Neuronal stem cell (in vitro differentiated cells): ENCODE measurements at regions not wholly inside any gene's neighbourhood (a gene's known extent, or its start where the extent isn't known, plus 50 kb on each side); places are given as distances from the start of the nearest gene placed in this dataset.

Experiments used
- DNase-seq: peaks from one replicate; pipeline ENCODE4 v3.0.0-alpha.2; 2013; ENCODE audit warnings: low spot score
- H2AFZ ChIP-seq: one replicate; pipeline ENCODE4 v1.6.1; 2013; ENCODE audit warnings: mild to moderate bottlenecking, low read length, inconsistent platforms
- H2AK5ac ChIP-seq: 2 replicates; pipeline ENCODE4 v1.6.1; 2013; ENCODE audit warnings: low read depth, mild to moderate bottlenecking, inconsistent platforms, low read length, moderate library complexity, mixed read lengths
- H2BK120ac ChIP-seq: 2 replicates; pipeline ENCODE4 v1.6.1; 2013; ENCODE audit warnings: low read depth, mild to moderate bottlenecking, inconsistent platforms, low read length, moderate library complexity, mixed read lengths
- H2BK12ac ChIP-seq: one replicate; pipeline ENCODE4 v1.6.1; 2013; ENCODE audit warnings: low read length, inconsistent platforms
- H2BK15ac ChIP-seq: 2 replicates; pipeline ENCODE4 v1.6.1; 2013; ENCODE audit warnings: mild to moderate bottlenecking, low read length, inconsistent platforms, mixed read lengths
- H2BK5ac ChIP-seq: one replicate; pipeline ENCODE4 v1.6.1; 2013; ENCODE audit warnings: inconsistent platforms, mild to moderate bottlenecking, low read length, moderate library complexity
- H3K14ac ChIP-seq: one replicate; pipeline ENCODE4 v1.6.1; 2013; ENCODE audit warnings: low read length, inconsistent platforms
- H3K18ac ChIP-seq: 2 replicates; pipeline ENCODE4 v1.6.1; 2013; ENCODE audit warnings: low read length, inconsistent platforms
- H3K23ac ChIP-seq: 2 replicates; pipeline ENCODE4 v1.6.1; 2013; ENCODE audit warnings: low read depth, mild to moderate bottlenecking, mixed read lengths, low read length, inconsistent platforms; ENCODE audit not compliant: poor library complexity
- H3K27ac ChIP-seq: replicated peaks from 3 replicates; pipeline ENCODE4 v1.5.1; 2013; ENCODE audit warnings: low read length, inconsistent platforms
- H3K27me3 ChIP-seq, 3 experiments: 2 replicates each; pipeline ENCODE4 v1.6.1; 2013; ENCODE audit warnings: low read length in 3 of 3, mild to moderate bottlenecking in 2 of 3, inconsistent platforms in 1 of 3, low read depth in 1 of 3, mixed read lengths in 1 of 3, moderate library complexity in 1 of 3; ENCODE audit not compliant: control insufficient read depth in 3 of 3, insufficient read depth in 3 of 3
- H3K36me3 ChIP-seq, 2 donors: replicated peaks in 1 of 2; 2 replicates each; pipeline ENCODE4 v1.6.1; 2013; ENCODE audit warnings: low read length in 2 of 2; ENCODE audit not compliant: control insufficient read depth in 2 of 2, insufficient read depth in 2 of 2
- H3K4ac ChIP-seq: 2 replicates; pipeline ENCODE4 v1.6.1; 2013; ENCODE audit warnings: inconsistent platforms, mild to moderate bottlenecking, low read length, moderate library complexity
- H3K4me1 ChIP-seq, 2 donors: 1 replicate in 1 of 2; 2 replicates in 1 of 2; pipeline ENCODE4 v1.6.1; 2013; ENCODE audit warnings: low read length in 2 of 2, low read depth in 1 of 2; ENCODE audit not compliant: control insufficient read depth in 2 of 2, insufficient read depth in 1 of 2
- H3K4me2 ChIP-seq: one replicate; pipeline ENCODE4 v1.6.1; 2013; ENCODE audit warnings: mild to moderate bottlenecking, low read length, inconsistent platforms; ENCODE audit not compliant: insufficient read depth, poor library complexity, severe bottlenecking
- H3K4me3 ChIP-seq, 2 donors: 2 replicates each; pipeline ENCODE4 v1.5.1; 2013; ENCODE audit warnings: low read length in 2 of 2, mild to moderate bottlenecking in 2 of 2, inconsistent platforms in 1 of 2, moderate library complexity in 1 of 2
- H3K79me1 ChIP-seq: one replicate; pipeline ENCODE4 v1.6.1; 2013; ENCODE audit warnings: low read depth, mild to moderate bottlenecking, inconsistent platforms, low read length, moderate library complexity
- H3K9ac ChIP-seq: one replicate; pipeline ENCODE4 v1.6.1; 2013; ENCODE audit warnings: mild to moderate bottlenecking, low read depth, low read length, inconsistent platforms; ENCODE audit not compliant: poor library complexity
- H3K9me3 ChIP-seq, 2 donors: replicated peaks in 1 of 2; 2 replicates each; pipeline versions ENCODE3 to v1.6.1; 2013; ENCODE audit warnings: low read length in 2 of 2, mild to moderate bottlenecking in 2 of 2, inconsistent platforms in 1 of 2, low read depth in 1 of 2, mixed read lengths in 1 of 2, moderate library complexity in 1 of 2; ENCODE audit not compliant: control insufficient read depth in 2 of 2, insufficient read depth in 1 of 2
- H4K8ac ChIP-seq: one replicate; pipeline ENCODE4 v1.6.1; 2013; ENCODE audit warnings: low read depth, mild to moderate bottlenecking, inconsistent platforms, low read length, moderate library complexity
- H4K91ac ChIP-seq: one replicate; pipeline ENCODE4 v1.6.1; 2013; ENCODE audit warnings: low read length, low read depth, mild to moderate bottlenecking, inconsistent platforms; ENCODE audit not compliant: poor library complexity
- WGBS, 2 donors: extraction: QIAGEN DNeasy Blood & Tissue Kit; methylation state at CpG; one replicate each; pipeline ENCODE4 v1.1.7; 2013; ENCODE audit warnings: missing lambda C conversion rate in 2 of 2, mixed read lengths in 1 of 2; ENCODE audit not compliant: insufficient read length in 2 of 2, insufficient replicate concordance in 1 of 2; ENCODE audit errors: extremely low coverage in 2 of 2; 5-methylcytosine and 5-hydroxymethylcytosine counted together

DNA sequence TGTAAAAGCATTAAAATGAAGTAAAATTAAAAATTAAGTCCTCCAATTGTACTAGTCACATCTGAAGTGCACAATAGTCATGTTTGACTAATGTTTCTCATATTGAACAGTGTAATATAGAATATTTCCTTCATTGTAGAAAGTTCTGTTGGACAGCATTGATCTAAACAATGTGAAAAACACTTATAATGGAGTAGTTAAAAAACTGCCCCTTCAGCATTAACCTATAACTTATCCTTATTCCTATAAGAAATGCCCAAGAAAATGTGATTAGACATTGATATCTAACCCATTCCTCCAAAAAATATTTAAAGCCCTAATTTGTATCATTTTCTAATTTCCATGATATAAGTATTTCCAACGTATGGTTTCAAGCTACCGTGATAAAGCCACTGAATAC lies 210.7 kb downstream of the RASSF9 start:
- H4K8ac ChIP-seq = no peak overlapping the region
- peaks cover 0 to 1% of the 10 kb centered on the region in 2 donors for H3K4me1 ChIP-seq
- no peak overlapping the region for H2BK5ac ChIP-seq
- no peak overlapping the region for H3K23ac ChIP-seq
- no peak overlapping the region for H3K4ac ChIP-seq
- H3K36me3 ChIP-seq = no peaks in the 10 kb centered on the region
- no peak for DNase-seq
- no peak overlapping the region for H2AFZ ChIP-seq
- H2BK120ac ChIP-seq = no peak overlapping the region
- no peaks in the 10 kb centered on the region for H3K79me1 ChIP-seq
- H4K91ac ChIP-seq = no peak overlapping the region
- H3K18ac ChIP-seq = no peak overlapping the region
- H3K27ac ChIP-seq = no peak overlapping the region
- H3K9me3 ChIP-seq = no peaks in the 10 kb centered on the region
- H3K27me3 ChIP-seq = no peaks in the 10 kb centered on the region
- H3K4me3 ChIP-seq = no peak overlapping the region
- no peak overlapping the region for H3K9ac ChIP-seq
- no peak overlapping the region for H2BK15ac ChIP-seq
- no CpG with 5 or more reads among the region's 2 CpGs for WGBS, 2 donors
- H3K4me2 ChIP-seq = no peak overlapping the region
- H2AK5ac ChIP-seq = no peak overlapping the region
- H2BK12ac ChIP-seq = no peak overlapping the region
- H3K14ac ChIP-seq = no peak overlapping the region

DNA sequence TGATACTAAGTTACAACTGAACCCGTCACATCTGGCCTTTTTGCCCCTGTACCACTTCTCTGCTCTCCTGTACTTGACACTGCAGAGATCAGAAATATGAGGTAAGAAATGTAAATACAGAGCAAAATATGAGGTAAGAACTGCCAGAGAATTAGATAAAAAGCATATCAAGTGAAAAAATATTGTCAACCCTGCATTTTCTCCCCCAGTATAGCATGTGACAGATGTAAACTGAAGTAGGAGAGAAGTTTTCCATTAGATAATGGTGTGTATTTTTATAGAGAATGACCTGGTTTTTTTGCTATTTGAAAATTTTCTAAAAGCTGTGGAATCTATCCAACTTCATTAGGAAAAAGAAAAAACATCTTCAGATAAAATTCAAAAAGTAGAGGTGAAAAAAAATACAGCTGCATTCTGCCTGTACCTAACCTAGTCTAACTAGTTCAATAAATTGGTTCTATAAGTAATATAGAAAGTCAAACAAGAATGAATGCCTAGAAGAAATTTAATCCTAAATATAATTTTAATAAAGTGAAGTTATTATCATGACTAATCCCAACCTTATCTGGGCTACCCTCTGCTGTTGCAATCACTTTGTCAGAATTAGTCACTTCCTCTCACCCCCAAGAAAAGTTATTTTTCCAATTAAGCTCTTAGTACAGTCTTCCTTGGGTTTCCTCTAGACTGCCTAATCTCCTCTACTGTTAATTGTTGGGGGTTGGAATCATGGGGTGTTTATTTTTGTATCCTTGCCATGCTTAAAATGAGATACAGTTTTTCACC lies 210.0 kb downstream of the RASSF9 start:
- H3K27ac ChIP-seq = no peak overlapping the region
- no peak overlapping the region for H2AFZ ChIP-seq
- H2BK5ac ChIP-seq = no peak overlapping the region
- no peak overlapping the region for H2BK120ac ChIP-seq
- H3K14ac ChIP-seq = no peak overlapping the region
- no peak for DNase-seq
- H3K9ac ChIP-seq = no peak overlapping the region
- H3K4me3 ChIP-seq = no peak overlapping the region
- H4K91ac ChIP-seq = no peak overlapping the region
- no peak overlapping the region for H2BK15ac ChIP-seq
- no peak overlapping the region for H3K4ac ChIP-seq
- H3K27me3 ChIP-seq = no peaks in the 10 kb centered on the region
- peaks cover 0 to under 1% of the 10 kb centered on the region in 2 donors for H3K4me1 ChIP-seq
- WGBS, 2 donors = no CpG with 5 or more reads among the region's 1 CpG
- H3K9me3 ChIP-seq = no peaks in the 10 kb centered on the region
- H3K4me2 ChIP-seq = no peak overlapping the region
- no peak overlapping the region for H2AK5ac ChIP-seq
- H3K36me3 ChIP-seq = no peaks in the 10 kb centered on the region
- H2BK12ac ChIP-seq = no peak overlapping the region
- H3K18ac ChIP-seq = no peak overlapping the region
- H3K23ac ChIP-seq = no peak overlapping the region
- no peaks in the 10 kb centered on the region for H3K79me1 ChIP-seq
- H4K8ac ChIP-seq = no peak overlapping the region

DNA sequence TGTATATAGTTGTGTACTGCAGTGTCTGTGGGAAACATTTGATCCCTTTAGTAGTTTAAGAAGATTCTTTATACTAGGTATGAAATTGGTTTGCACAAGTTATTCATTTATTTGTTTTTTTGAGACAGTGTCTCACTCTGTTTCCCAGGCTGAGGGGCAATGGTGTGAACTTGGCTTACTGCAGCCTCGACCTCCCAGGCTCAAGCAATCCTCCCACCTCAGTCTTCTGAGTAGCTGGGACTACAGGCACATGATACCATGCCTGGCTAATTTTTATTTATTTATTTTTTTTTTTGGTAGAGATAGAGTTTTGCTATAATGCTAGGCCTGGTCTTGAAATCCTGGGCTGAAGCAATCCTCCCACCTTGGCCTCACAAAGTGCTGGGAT lies 209.4 kb downstream of the RASSF9 start:
- Histone ChIP-seq H4K8ac (no peak overlapping the region), H2BK15ac (no peak overlapping the region), H3K27ac (no peak overlapping the region), H2BK5ac (no peak overlapping the region), H4K91ac (no peak overlapping the region), H2AFZ (no peak overlapping the region), H3K14ac (no peak overlapping the region), H3K9me3 (no peaks in the 10 kb centered on the region), H3K27me3 (no peaks in the 10 kb centered on the region), H3K4me1 (no peaks in the 10 kb centered on the region), H3K4ac (no peak overlapping the region), H3K4me2 (no peak overlapping the region), H3K9ac (no peak overlapping the region), H3K18ac (no peak overlapping the region), H3K23ac (no peak overlapping the region), H2AK5ac (no peak overlapping the region), H2BK12ac (no peak overlapping the region), H2BK120ac (no peak overlapping the region), H3K79me1 (no peaks in the 10 kb centered on the region), H3K4me3 (no peak overlapping the region), H3K36me3 (no peaks in the 10 kb centered on the region)
- WGBS, 2 donors = no CpG with 5 or more reads among the region's 1 CpG
- no peak for DNase-seq

DNA sequence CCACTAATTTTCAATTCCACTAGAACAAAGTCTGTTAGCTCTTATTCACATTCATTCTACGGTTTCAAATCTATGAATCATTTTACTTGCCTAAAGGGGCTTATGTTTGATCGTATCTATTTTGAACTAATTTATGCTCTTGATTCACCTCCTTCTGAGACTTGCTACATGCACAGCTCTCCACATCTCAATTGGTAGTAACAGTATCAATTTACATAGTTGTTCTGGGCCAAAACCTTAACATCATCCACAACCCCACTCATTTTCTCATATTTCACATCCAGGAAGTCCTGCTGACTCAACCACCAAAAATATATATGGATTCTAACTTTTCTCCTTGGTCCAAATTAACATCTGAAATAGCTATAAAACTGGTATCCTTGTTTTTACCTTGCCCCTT lies 208.6 kb downstream of the RASSF9 start:
- H3K36me3 ChIP-seq = no peaks in the 10 kb centered on the region
- WGBS, 2 donors = no CpG with 5 or more reads among the region's 2 CpGs
- DNase-seq = no peak

More for the DNA sequence above, 208.6 kb downstream of the RASSF9 start:
- H3K4ac ChIP-seq = no peak overlapping the region
- H2AFZ ChIP-seq = no peak overlapping the region
- H3K79me1 ChIP-seq = no peaks in the 10 kb centered on the region
- H3K4me1 ChIP-seq = no peaks in the 10 kb centered on the region
- no peak overlapping the region for H3K27ac ChIP-seq
- H3K4me2 ChIP-seq = no peak overlapping the region
- H3K9me3 ChIP-seq = no peaks in the 10 kb centered on the region
- H2BK120ac ChIP-seq = no peak overlapping the region
- H4K91ac ChIP-seq = no peak overlapping the region
- H2BK12ac ChIP-seq = no peak overlapping the region
- H3K23ac ChIP-seq = no peak overlapping the region
- H3K27me3 ChIP-seq = no peaks in the 10 kb centered on the region
- no peak overlapping the region for H4K8ac ChIP-seq
- no peak overlapping the region for H2BK5ac ChIP-seq
- H3K4me3 ChIP-seq = no peak overlapping the region
- no peak overlapping the region for H3K9ac ChIP-seq
- H2AK5ac ChIP-seq = no peak overlapping the region
- H3K18ac ChIP-seq = no peak overlapping the region
- H3K14ac ChIP-seq = no peak overlapping the region
- no peak overlapping the region for H2BK15ac ChIP-seq
